ENCODE measurements at regions not wholly inside any gene's neighbourhood (a gene's known extent, or its start where the extent isn't known, plus 50 kb on each side); places are given as distances from the start of the nearest gene placed in this dataset.
"Not testable (repeated sequence)": the region's sequence is repeated elsewhere in the genome, so short reads cannot be mapped to it uniquely, and the experiment has no call there.

- DNase-seq = no peak
Measured at GRCh38 chr21:14677013-14677412, 130.9 kb upstream of the SAMSN1 start.

- DNase-seq = no peak
Measured at GRCh38 chr21:14675774-14676530, 129.8 kb upstream of the SAMSN1 start.

- no peak for DNase-seq
Measured at GRCh38 chr21:14673649-14674048, 127.5 kb upstream of the SAMSN1 start.

GRCh38 chr21:14672466-14672865 is 126.4 kb upstream of the SAMSN1 start:
- no peak for DNase-seq

GRCh38 chr21:14670409-14670808 is 124.3 kb upstream of the SAMSN1 start:
- DNase-seq = no peak

GRCh38 chr21:14669092-14669491 is 123.0 kb upstream of the SAMSN1 start:
- not testable (repeated sequence) for DNase-seq

GRCh38 chr21:14657241-14658008 is 111.3 kb upstream of the SAMSN1 start:
- DNase-seq = no peak

- DNase-seq = no peak
Measured at GRCh38 chr21:14646893-14647292, 100.8 kb upstream of the SAMSN1 start.

- DNase-seq = no peak
Measured at GRCh38 chr21:14645702-14646101, 99.6 kb upstream of the SAMSN1 start.

GRCh38 chr21:14632359-14632758 is 86.2 kb upstream of the SAMSN1 start:
- DNase-seq = no peak

GRCh38 chr21:14630556-14631069 is 84.5 kb upstream of the SAMSN1 start:
- DNase-seq = no peak

- no peak for DNase-seq
Measured at GRCh38 chr21:14629461-14629860, 83.3 kb upstream of the SAMSN1 start.

GRCh38 chr21:14623079-14623478 is 77.0 kb upstream of the SAMSN1 start:
- not testable (repeated sequence) for DNase-seq

- DNase-seq = no peak
Measured at GRCh38 chr21:14620152-14620551, 74.0 kb upstream of the SAMSN1 start.

GRCh38 chr21:14617871-14618270 is 71.8 kb upstream of the SAMSN1 start:
- DNase-seq = no peak

- no peak for DNase-seq
Measured at GRCh38 chr21:14617040-14617393, 70.9 kb upstream of the SAMSN1 start.

- no peak for DNase-seq
Measured at GRCh38 chr21:14616380-14617039, 70.4 kb upstream of the SAMSN1 start.

- DNase-seq = no peak
Measured at GRCh38 chr21:14615359-14615974, 69.4 kb upstream of the SAMSN1 start.

GRCh38 chr21:14614287-14614686 is 68.2 kb upstream of the SAMSN1 start:
- no peak for DNase-seq

GRCh38 chr21:14613486-14614224 is 67.5 kb upstream of the SAMSN1 start:
- DNase-seq = no peak

- DNase-seq = not testable (repeated sequence)
Measured at GRCh38 chr21:14610119-14610518, 64.0 kb upstream of the SAMSN1 start.

- no peak for DNase-seq
Measured at GRCh38 chr21:14609274-14609673, 63.2 kb upstream of the SAMSN1 start.

Data from NCI-H1105 treated with DMSO at 0.1 percent for 48 hours (cell line).